HCT116 (cell line): ENCODE measurements at regions not wholly inside any gene's neighbourhood (a gene's known extent, or its start where the extent isn't known, plus 50 kb on each side); places are given as distances from the start of the nearest gene placed in this dataset.

ENCODE experiments used
- ATAC-seq: fragments of 200-7000 bp; cut with Tn5 transposase; 2 replicates; pipeline ENCODE4 v1.9.1; 2020; ENCODE audit warnings: mild to moderate bottlenecking, moderate library complexity
- BruUV-seq: library from RNA; stranded (reverse); fragments of 400-500 nt; replicated peaks from 2 replicates; lab custom pipeline; 2021; lab: Mats Ljungman, UMichigan
- CTCF ChIA-PET: fragments of 300-600 bp; sonication (Branson Sonifier 250); formaldehyde crosslinking; loops from one replicate; lab custom pipeline; 2021; ENCODE audit warnings: antibody characterized with exemption; lab: Charles Lee
- POLR2A ChIA-PET: fragments of 300-600, 350-600 bp; sonication (Branson Sonifier 250); formaldehyde crosslinking; loops from one replicate; lab custom pipeline; 2021; ENCODE audit warnings: antibody characterized with exemption; lab: Charles Lee
- RAD21 ChIA-PET, 2 experiments: fragments of 300-600 bp; sonication (Branson Sonifier 250); formaldehyde crosslinking; loops; one replicate each; lab custom pipeline; 2023; ENCODE audit warnings: low total read pairs in 2 of 2; ENCODE audit not compliant: uncharacterized antibody in 2 of 2, unreplicated experiment in 2 of 2, low non-redundant PET in 1 of 2; lab: Charles Lee
- DNase-seq: peaks from one replicate; pipeline ENCODE4 v3.0.0-alpha.2; 2010; ENCODE audit warnings: low read depth, low spot score
- H2AFZ ChIP-seq: fragments of 200-600 bp; shearing (Covaris generic), sonication (generic); 2 replicates; pipeline ENCODE4 v1.6.1; 2017; ENCODE audit warnings: low read depth, mixed run types, mixed read lengths, antibody characterized with exemption, low read length; ENCODE audit not compliant: poor library complexity, severe bottlenecking
- H3K27ac ChIP-seq: 2 replicates; pipeline ENCODE4 v1.5.1; 2012; ENCODE audit warnings: low read depth, low read length
- H3K27me3 ChIP-seq: fragments of 200-600 bp; sonication (generic); 2 replicates; pipeline ENCODE4 v1.6.1; 2016; ENCODE audit warnings: mixed run types, low read length, mixed read lengths; ENCODE audit not compliant: insufficient read depth
- H3K36me3 ChIP-seq, 2 experiments: fragments of 200-500 bp in 1 of 2; fragments of 200-600 bp in 1 of 2; sonication (Bioruptor generic) in 1 of 2; sonication (generic) in 1 of 2; 2 replicates each; pipeline versions ENCODE4 v1.5.1 to v1.6.1; 2014 to 2016; ENCODE audit warnings: low read length in 2 of 2, inconsistent platforms in 1 of 2, mixed read lengths in 1 of 2, mixed run types in 1 of 2; ENCODE audit not compliant: insufficient read depth in 2 of 2, control insufficient read depth in 1 of 2
- H3K4me1 ChIP-seq, 2 experiments: fragments of 200-600 bp in 1 of 2; sonication (generic) in 1 of 2; 2 replicates each; pipeline versions ENCODE4 v1.5.1 to v1.6.1; 2012 to 2017; ENCODE audit warnings: low read length in 2 of 2, inconsistent platforms in 1 of 2, mild to moderate bottlenecking in 1 of 2, mixed read lengths in 1 of 2, mixed run types in 1 of 2, moderate library complexity in 1 of 2; ENCODE audit not compliant: insufficient read depth in 2 of 2, control insufficient read depth in 1 of 2
- H3K4me2 ChIP-seq: fragments of 200-600 bp; sonication (generic); 2 replicates; pipeline ENCODE4 v1.6.1; 2017; ENCODE audit warnings: mixed run types, low read length, mixed read lengths
- H3K4me3 ChIP-seq, 2 experiments: fragments of 200-600 bp in 1 of 2; sonication (generic) in 1 of 2; replicated peaks in 1 of 2; 2 replicates each; pipeline ENCODE4 v1.5.1; 2011 to 2016; ENCODE audit warnings: low read length in 2 of 2, control low read depth in 1 of 2, low read depth in 1 of 2, mild to moderate bottlenecking in 1 of 2, mixed read lengths in 1 of 2, mixed run types in 1 of 2
- H3K79me2 ChIP-seq: fragments of 200-600 bp; sonication (generic); 2 replicates; pipeline ENCODE4 v1.6.1; 2017; ENCODE audit warnings: mild to moderate bottlenecking, mixed run types, low read length, moderate library complexity, mixed read lengths; ENCODE audit not compliant: insufficient read depth
- H3K9ac ChIP-seq: fragments of 200-600 bp; sonication (generic); 2 replicates; pipeline ENCODE4 v1.6.1; 2016; ENCODE audit warnings: low read length, mixed read lengths
- H3K9me2 ChIP-seq: fragments of 200-600 bp; sonication (generic), shearing (Covaris generic); 2 replicates; pipeline ENCODE4 v1.6.1; 2017; ENCODE audit warnings: mixed run types, mild to moderate bottlenecking, moderate library complexity; ENCODE audit not compliant: insufficient read depth
- H3K9me3 ChIP-seq, 2 experiments: fragments of 200-500 bp in 1 of 2; fragments of 200-600 bp in 1 of 2; sonication (Bioruptor generic) in 1 of 2; sonication (generic) in 1 of 2; 2 replicates each; pipeline ENCODE4 v1.6.1; 2014 to 2017; ENCODE audit warnings: low read length in 2 of 2, mixed read lengths in 2 of 2, inconsistent platforms in 1 of 2, low read depth in 1 of 2, mild to moderate bottlenecking in 1 of 2, mixed run types in 1 of 2, moderate library complexity in 1 of 2; ENCODE audit not compliant: control insufficient read depth in 1 of 2, insufficient read depth in 1 of 2
- H4K20me1 ChIP-seq: fragments of 200-600 bp; sonication (generic), shearing (Covaris generic); 2 replicates; pipeline ENCODE4 v1.6.1; 2017; ENCODE audit warnings: mixed run types, mild to moderate bottlenecking, moderate library complexity; ENCODE audit not compliant: insufficient read depth
- ATF3 ChIP-seq: IDR thresholded peaks from 2 replicates; pipeline ENCODE4 v1.6.1; 2012
- CBX3 ChIP-seq: IDR thresholded peaks from 2 replicates; pipeline ENCODE4 v1.6.1; 2012; ENCODE audit warnings: low read depth
- CTCF ChIP-seq, 3 experiments: fragments of 200-600 bp in 1 of 3; sonication (generic) in 1 of 3; IDR thresholded peaks in 2 of 3; conservative IDR thresholded peaks in 1 of 3; 2 replicates each; pipeline ENCODE4 v1.5.1; 2012 to 2017; ENCODE audit warnings: low read depth in 2 of 3, low read length in 2 of 3, antibody characterized with exemption in 1 of 3, borderline replicate concordance in 1 of 3, control low read depth in 1 of 3, mild to moderate bottlenecking in 1 of 3, mixed read lengths in 1 of 3, mixed run types in 1 of 3, moderate library complexity in 1 of 3; ENCODE audit not compliant: insufficient read depth in 1 of 3
- EGR1 ChIP-seq: IDR thresholded peaks from 2 replicates; pipeline ENCODE4 v1.6.1; 2012; ENCODE audit warnings: low read depth
- ELF1 ChIP-seq: IDR thresholded peaks from 2 replicates; pipeline ENCODE4 v1.6.1; 2012; ENCODE audit warnings: low read depth, borderline replicate concordance
- EZH2 ChIP-seq: fragments of 200-600 bp; sonication (generic); IDR thresholded peaks from 2 replicates; pipeline ENCODE4 v1.6.1; 2017; ENCODE audit warnings: antibody characterized with exemption, mixed run types
- EZH2phosphoT487 ChIP-seq: fragments of 200-600 bp; IDR thresholded peaks from 2 replicates; pipeline ENCODE4 v1.6.1; 2018; ENCODE audit warnings: antibody characterized with exemption, borderline replicate concordance
- JUND ChIP-seq: IDR thresholded peaks from 2 replicates; pipeline ENCODE4 v1.6.1; 2012
- MAX ChIP-seq: IDR thresholded peaks from 2 replicates; pipeline ENCODE4 v1.6.1; 2012
- RAD21 ChIP-seq: IDR thresholded peaks from 2 replicates; pipeline ENCODE4 v1.6.1; 2012; ENCODE audit warnings: low read depth, mild to moderate bottlenecking
- REST ChIP-seq: IDR thresholded peaks from 2 replicates; pipeline ENCODE4 v1.6.1; 2012; ENCODE audit warnings: low read depth
- SIN3A ChIP-seq: IDR thresholded peaks from 2 replicates; pipeline ENCODE4 v1.6.1; 2012; ENCODE audit warnings: low read depth
- SRF ChIP-seq: IDR thresholded peaks from 2 replicates; pipeline ENCODE4 v1.6.1; 2012; ENCODE audit warnings: low read depth
- TCF7L2 ChIP-seq: IDR thresholded peaks from 2 replicates; pipeline ENCODE4 v1.7.0; 2011; ENCODE audit warnings: borderline replicate concordance, inconsistent platforms; ENCODE audit not compliant: insufficient read depth, insufficient read length; ENCODE audit errors: extremely low read depth
- ZFX ChIP-seq: fragments of 450-650 bp; IDR thresholded peaks from 2 replicates; pipeline ENCODE4 v1.6.1; 2017
- intact Hi-C: fragments of 100-400 bp; cut with micrococcal nuclease; formaldehyde crosslinking; loops from 2 replicates; pipeline ENCODE4 v1.10.0; 2022

DNA sequence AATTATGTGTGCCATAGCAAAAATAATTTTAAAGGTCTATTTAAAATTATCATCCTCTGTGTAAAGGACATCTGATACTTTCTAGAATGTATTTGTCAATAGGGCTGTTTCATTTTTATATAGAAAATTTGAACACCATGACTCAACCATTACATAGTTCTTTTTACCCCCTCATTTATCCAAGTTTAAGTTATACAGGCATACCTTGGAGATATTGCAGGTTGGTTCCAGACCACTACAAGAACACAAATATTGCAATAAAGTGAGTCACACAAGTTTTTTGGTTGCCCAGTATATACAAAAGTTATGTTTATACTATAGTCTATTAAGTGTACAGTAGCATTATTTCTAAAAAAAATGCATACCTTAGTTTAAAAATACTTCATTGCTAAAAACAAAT lies 130.4 kb downstream of the MSL3 start:
- H3K27me3 ChIP-seq, result no peaks in the 10 kb centered on the region
- no peaks in the 10 kb centered on the region for H3K79me2 ChIP-seq
- DNase-seq, result no peak
- H3K4me2 ChIP-seq, result no peak overlapping the region
- H3K9ac ChIP-seq, result no peak overlapping the region
- H3K4me3 ChIP-seq, result no peak overlapping the region
- H3K4me1 ChIP-seq, result no peaks in the 10 kb centered on the region
- BruUV-seq, result no TSS peak
- H3K9me2 ChIP-seq, result no peaks in the 10 kb centered on the region
- no peak for ATAC-seq
- no peaks in the 10 kb centered on the region for H4K20me1 ChIP-seq
- H3K9me3 ChIP-seq, result no peaks in the 10 kb centered on the region
- TF ChIP-seq RAD21 (no peak), ELF1 (no peak), EZH2phosphoT487 (no peak), SRF (no peak), ZFX (no peak), CBX3 (no peak)
- H3K27ac ChIP-seq, result no peak overlapping the region
- ChIA-PET POLR2A (no interaction called here), CTCF (no interaction called here), RAD21 (no interaction called here)
- no peak overlapping the region for H2AFZ ChIP-seq
- H3K36me3 ChIP-seq, result no peaks in the 10 kb centered on the region
- intact Hi-C loops, result no loop called here

DNA sequence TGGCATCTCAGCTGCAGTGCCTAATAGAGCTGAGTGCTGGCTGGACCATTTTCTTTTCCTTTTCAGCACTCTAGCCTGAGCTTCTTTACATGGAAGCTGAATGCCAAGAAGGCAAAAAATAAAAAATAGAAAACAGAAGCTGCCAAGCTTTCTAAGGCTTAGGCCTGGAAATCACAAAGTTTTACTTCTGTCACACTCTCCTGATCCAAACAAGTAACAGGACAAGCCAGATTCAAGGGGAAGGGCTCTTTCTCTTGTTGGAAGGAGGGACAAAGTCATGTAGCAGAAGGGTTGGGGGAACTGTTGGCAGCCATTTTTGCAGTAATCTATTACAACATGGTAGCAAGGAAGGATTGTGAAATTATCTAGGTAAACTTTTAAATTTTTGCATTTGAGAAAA lies 131.8 kb downstream of the MSL3 start:
- H3K9me2 ChIP-seq, result no peaks in the 10 kb centered on the region
- DNase-seq (no peak), ATAC-seq (no peak)
- H3K27me3 ChIP-seq, result no peaks in the 10 kb centered on the region
- RAD21 ChIA-PET, result no interaction called here
- POLR2A ChIA-PET, result no interaction called here
- no peak overlapping the region for H3K4me3 ChIP-seq
- no peak overlapping the region for H2AFZ ChIP-seq
- no peak overlapping the region for H3K4me2 ChIP-seq
- no TSS peak for BruUV-seq
- no peak overlapping the region for H3K27ac ChIP-seq
- no peaks in the 10 kb centered on the region for H3K79me2 ChIP-seq
- H3K9me3 ChIP-seq, result no peaks in the 10 kb centered on the region
- H3K9ac ChIP-seq, result no peak overlapping the region
- H3K36me3 ChIP-seq, result no peaks in the 10 kb centered on the region
- CTCF ChIA-PET, result no interaction called here
- intact Hi-C loops, result no loop called here
- no peaks in the 10 kb centered on the region for H4K20me1 ChIP-seq
- no peaks in the 10 kb centered on the region for H3K4me1 ChIP-seq
- TF ChIP-seq MAX (no peak), EZH2 (no peak), TCF7L2 (no peak), REST (no peak), JUND (no peak), ZFX (no peak), SIN3A (no peak), CTCF (IDR thresholded peaks at IDR 0.05 in 2 of 3, conservative IDR thresholded peaks at IDR 0.05 in 1 of 3; ENCODE audit: borderline replicate concordance in 1 of 3, insufficient read depth in 1 of 3, low read depth in 2 of 3, low read length in 2 of 3) (no peak), ATF3 (no peak), CBX3 (no peak), EZH2phosphoT487 (no peak), EGR1 (no peak)
